HFF-Myc (cell line): ENCODE measurements at regions not wholly inside any gene's neighbourhood (a gene's known extent, or its start where the extent isn't known, plus 50 kb on each side); places are given as distances from the start of the nearest gene placed in this dataset.
"Not testable (repeated sequence)": the region's sequence is repeated elsewhere in the genome, so short reads cannot be mapped to it uniquely, and the experiment has no call there.

Experiments
- DNase-seq: peaks from one replicate; pipeline ENCODE4 v3.0.0-alpha.2; 2011; ENCODE audit warnings: low read depth; ENCODE audit errors: extremely low read depth
- H3K4me3 ChIP-seq: replicated peaks from 2 replicates; pipeline ENCODE4 v1.5.1; 2011; ENCODE audit warnings: low read depth, mild to moderate bottlenecking, control low read depth, low read length
- CTCF ChIP-seq: IDR thresholded peaks from 2 replicates; pipeline ENCODE4 v1.5.1; 2012; ENCODE audit warnings: mild to moderate bottlenecking, low read depth, low read length, control low read depth; ENCODE audit errors: missing control alignments

DNA sequence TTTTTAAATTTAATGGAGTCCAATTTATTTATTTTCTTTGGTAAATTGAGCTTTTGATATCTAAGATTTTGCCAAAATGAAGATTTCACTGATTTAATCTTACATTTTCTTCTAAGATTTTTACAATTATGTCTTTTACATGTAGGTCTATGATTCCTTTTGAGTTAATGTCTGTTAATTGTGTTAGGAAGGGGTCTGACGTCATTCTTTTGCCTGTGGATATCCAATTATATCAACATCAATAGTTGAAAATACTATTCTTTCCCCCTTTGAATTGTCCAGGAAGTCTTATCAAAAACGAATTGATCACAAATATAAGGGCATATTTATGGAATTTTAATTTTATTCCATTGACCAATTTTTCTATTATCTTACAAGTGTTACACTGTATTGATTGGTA lies 1258.8 kb upstream of the B3GALT2 start:
- no peak for DNase-seq
- TF ChIP-seq CTCF: no peak
- H3K4me3 ChIP-seq: no peak overlapping the region

DNA sequence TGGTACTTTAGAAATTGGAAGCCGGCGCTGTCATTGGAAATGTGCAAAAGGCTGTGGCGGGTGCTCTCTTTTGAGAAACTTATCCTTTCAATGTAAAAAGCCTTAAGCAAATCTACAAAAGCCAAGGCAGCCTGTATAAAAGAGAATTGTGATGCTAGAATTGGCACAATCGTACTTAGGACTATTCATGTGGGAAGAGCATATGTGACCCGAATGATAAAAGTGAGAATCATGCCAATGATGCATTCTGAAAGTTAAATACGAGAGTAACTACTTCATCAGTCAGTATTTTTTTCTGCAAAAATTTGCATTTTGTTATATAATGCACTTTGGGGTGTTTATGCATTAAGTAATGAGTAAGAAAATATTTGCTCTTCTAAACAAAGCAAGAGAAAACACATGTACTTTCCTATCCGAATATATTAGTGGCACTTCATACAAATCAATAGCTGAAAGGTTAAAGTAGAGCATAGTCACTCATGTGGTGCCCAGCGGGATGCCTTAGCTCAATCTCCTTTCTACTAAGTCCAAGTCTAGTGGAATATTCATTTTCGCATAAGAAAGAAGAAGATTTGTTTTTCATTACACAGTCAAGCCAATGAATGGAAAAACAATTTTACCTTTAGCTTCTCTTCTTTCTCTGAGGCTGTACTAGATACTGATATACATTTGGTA lies 1256.6 kb upstream of the B3GALT2 start:
- DNase-seq: no peak
- no peak for TF ChIP-seq CTCF
- no peak overlapping the region for H3K4me3 ChIP-seq

DNA sequence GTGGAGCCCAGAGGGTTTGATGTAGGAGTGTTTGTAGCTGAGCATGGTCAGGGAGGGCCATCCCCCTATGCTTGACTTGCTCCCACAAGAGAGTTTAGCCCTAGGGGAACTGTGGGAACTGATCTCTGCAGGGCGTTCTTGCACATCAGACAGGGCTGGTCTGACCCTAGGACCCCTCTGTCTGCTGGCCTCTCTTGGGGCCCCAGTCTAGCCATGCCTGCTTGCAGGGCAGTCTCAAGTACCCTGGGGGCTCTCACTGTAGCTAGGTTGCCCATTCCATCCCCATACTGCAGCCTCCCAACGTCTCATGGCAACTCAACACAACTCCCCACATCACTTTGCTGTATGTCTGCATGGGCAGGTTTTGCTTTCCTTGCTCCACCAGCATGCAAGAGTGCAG lies 1250.7 kb upstream of the B3GALT2 start:
- DNase-seq: no peak
- no peak for TF ChIP-seq CTCF
- no peak overlapping the region for H3K4me3 ChIP-seq

- no peak overlapping the region for H3K4me3 ChIP-seq
- no peak for TF ChIP-seq CTCF
- no peak for DNase-seq
These were observed 1244.7 kb upstream of the B3GALT2 start for GRCh38 chr1:194431121-194431520.

- DNase-seq: no peak
- H3K4me3 ChIP-seq: no peak overlapping the region
- TF ChIP-seq CTCF: no peak
These were observed 1234.3 kb upstream of the B3GALT2 start for GRCh38 chr1:194420706-194421105.

DNA sequence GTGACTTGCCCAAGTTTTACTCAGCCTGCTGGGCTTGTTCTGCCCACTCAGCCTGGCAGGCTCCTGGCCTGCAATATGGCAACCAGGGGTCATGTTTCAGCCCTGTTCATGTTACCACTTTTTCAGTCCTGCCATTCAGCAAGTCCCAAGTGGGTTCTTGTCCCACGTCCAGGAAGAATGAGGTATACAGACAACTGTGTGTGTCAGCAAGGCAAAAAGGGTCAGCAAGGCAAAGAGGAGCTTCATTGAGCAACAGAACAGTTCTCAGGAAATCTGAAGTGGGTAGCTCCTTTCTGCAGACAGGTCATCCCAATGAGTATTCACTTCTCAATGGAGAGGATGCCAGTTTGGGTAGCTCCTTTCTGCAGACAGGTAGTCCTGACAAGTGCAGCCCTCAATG lies 1233.3 kb upstream of the B3GALT2 start:
- peak; percentile 2 for DNase-seq
- no peak overlapping the region for H3K4me3 ChIP-seq
- TF ChIP-seq CTCF: no peak

DNA sequence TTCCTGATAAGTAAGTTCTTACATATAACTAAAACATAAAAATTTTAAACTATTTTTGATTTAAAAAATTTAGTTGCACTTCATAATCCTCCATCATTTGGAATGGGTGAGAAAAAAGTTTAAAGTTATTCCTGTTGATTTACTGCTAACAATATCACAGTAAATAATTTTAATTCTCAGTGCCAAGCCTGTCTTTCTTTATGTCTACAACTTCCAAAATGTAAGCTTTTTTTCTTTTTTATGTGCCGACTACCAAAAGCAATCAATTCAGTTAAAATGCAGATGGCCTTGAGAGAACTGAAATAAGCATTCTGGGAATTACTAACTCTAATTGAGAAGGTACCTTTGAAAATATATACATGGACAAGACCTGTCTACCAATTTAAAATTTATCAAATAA lies 1224.3 kb upstream of the B3GALT2 start:
- no peak for DNase-seq
- no peak for TF ChIP-seq CTCF
- H3K4me3 ChIP-seq: no peak overlapping the region

- not testable (repeated sequence) for H3K4me3 ChIP-seq
- DNase-seq: peak; percentile 14
These were observed 1220.8 kb upstream of the B3GALT2 start for GRCh38 chr1:194407238-194407637.
